HG02884 (cell line): ENCODE measurements at regions not wholly inside any gene's neighbourhood (a gene's known extent, or its start where the extent isn't known, plus 50 kb on each side); places are given as distances from the start of the nearest gene placed in this dataset.

Experiments
- ATAC-seq: cut with Tn5 transposase; IDR thresholded peaks from one replicate; pipeline ENCODE4 v1.9.1; 2021; ENCODE audit warnings: mild to moderate bottlenecking, moderate library complexity; ENCODE audit not compliant: unreplicated experiment

GRCh38 chr6:140940251-140940925, 1192.3 kb upstream of the GJE1 start:
- ATAC-seq, result no peak

GRCh38 chr6:140932909-140933308, 1199.8 kb upstream of the GJE1 start:
- ATAC-seq, result no peak

- ATAC-seq, result no peak
Measured at GRCh38 chr6:140931581-140931980, 1201.1 kb upstream of the GJE1 start.

- no peak for ATAC-seq
Measured at GRCh38 chr6:140929121-140929520, 1203.6 kb upstream of the GJE1 start.

GRCh38 chr6:140923048-140923447, 1209.7 kb upstream of the GJE1 start:
- ATAC-seq, result no peak

GRCh38 chr6:140921366-140922226, 1211.1 kb upstream of the GJE1 start:
- peak; percentile 73 for ATAC-seq

GRCh38 chr6:140917911-140918310, 1214.8 kb upstream of the GJE1 start:
- no peak for ATAC-seq

- no peak for ATAC-seq
Measured at GRCh38 chr6:140915551-140915950, 1217.2 kb upstream of the GJE1 start.

GRCh38 chr6:140915103-140915502, 1217.6 kb upstream of the GJE1 start:
- no peak for ATAC-seq

- no peak for ATAC-seq
Measured at GRCh38 chr6:140912686-140913085, 1220.0 kb upstream of the GJE1 start.

- no peak for ATAC-seq
Measured at GRCh38 chr6:140909625-140910024, 1223.1 kb upstream of the GJE1 start.

- ATAC-seq, result no peak
Measured at GRCh38 chr6:140909156-140909555, 1223.6 kb upstream of the GJE1 start.

- ATAC-seq, result no peak
Measured at GRCh38 chr6:140908505-140908904, 1224.2 kb upstream of the GJE1 start.

GRCh38 chr6:140907235-140907634, 1225.5 kb upstream of the GJE1 start:
- no peak for ATAC-seq

GRCh38 chr6:140905724-140906123, 1227.0 kb upstream of the GJE1 start:
- no peak for ATAC-seq

- no peak for ATAC-seq
Measured at GRCh38 chr6:140905050-140905449, 1227.7 kb upstream of the GJE1 start.

- ATAC-seq, result no peak
Measured at GRCh38 chr6:140897804-140898573, 1234.7 kb upstream of the GJE1 start.

GRCh38 chr6:140897349-140897748, 1235.4 kb upstream of the GJE1 start:
- ATAC-seq, result no peak

- no peak for ATAC-seq
Measured at GRCh38 chr6:140893432-140893831, 1239.3 kb upstream of the GJE1 start.

GRCh38 chr6:140879946-140880345, 1252.8 kb upstream of the GJE1 start:
- ATAC-seq, result no peak

- ATAC-seq, result no peak
Measured at GRCh38 chr6:140874066-140874465, 1258.7 kb upstream of the GJE1 start.

GRCh38 chr6:140872885-140873284, 1259.8 kb upstream of the GJE1 start:
- ATAC-seq, result no peak
